GF-D8 (cell line): ENCODE measurements at regions not wholly inside any gene's neighbourhood (a gene's known extent, or its start where the extent isn't known, plus 50 kb on each side); places are given as distances from the start of the nearest gene placed in this dataset.

Experiments used
- DNase-seq: peaks from one replicate; lab custom pipeline; 2025; lab: John Stamatoyannopoulos, UW

- no peak for DNase-seq
Measured at GRCh38 chr2:230642966-230643365, 69.7 kb upstream of the CAB39 start.

DNA sequence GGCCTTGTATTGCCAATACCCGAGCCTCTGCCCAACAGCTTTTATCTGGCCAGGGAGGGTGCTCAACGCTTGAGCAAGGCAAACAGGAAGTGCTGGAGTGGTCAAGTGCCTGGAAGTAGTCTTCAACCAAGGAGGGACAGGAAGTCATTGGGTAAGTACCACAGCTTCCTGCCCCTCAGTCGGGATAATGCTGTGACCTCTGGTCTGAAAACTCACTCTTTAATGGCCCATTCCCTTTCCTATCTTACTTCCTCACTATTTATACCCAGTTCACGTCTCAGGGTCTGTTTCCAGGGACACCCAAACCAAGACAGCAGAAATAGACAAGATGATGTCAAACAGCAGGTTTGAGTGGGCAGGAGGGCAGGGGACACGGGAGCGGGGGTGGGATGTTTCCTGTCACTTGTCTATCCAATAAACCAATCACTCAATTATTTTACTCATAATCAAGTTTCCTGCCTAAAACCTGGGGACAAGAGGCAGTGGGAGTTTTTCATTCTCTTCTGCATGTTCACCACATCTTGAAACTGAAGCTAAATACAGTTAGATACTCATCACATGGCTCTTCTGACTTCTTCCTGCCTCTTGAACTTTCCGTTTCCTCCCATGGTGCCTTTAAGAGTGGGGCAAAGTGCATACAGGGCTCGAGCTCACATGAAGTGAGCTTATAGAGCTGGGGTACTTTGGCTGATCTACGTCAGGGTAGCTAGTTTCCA is 68.9 kb upstream of the CAB39 start:
- peak; percentile 94 for DNase-seq

DNA sequence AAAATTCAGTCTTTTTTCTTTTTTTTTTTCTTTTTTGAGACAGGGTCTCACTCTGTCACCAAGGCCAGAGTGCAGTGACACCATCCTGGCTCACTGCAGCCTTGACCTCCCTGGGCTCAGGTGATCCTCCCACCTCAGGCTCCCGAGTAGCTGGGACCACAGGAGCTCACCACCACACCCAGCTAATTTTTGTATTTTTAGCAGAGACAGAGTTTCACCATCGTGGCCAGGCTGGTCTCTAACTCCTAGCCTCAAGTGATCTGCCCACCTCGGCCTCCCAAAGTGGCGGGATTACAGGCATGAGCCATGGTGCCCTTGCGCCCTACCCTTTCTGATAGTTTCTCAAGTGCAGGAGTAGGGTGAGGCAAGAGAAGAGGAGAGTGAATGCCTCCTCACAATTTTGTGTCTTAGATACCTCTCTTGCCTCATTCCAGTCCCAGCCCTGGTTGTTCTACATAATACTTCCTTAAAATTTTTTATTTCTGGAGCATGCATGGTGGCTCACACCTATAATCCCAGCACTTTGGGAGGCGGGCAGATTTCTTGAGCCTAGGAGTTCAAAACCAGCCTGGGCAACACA is 68.2 kb upstream of the CAB39 start:
- DNase-seq, result peak; percentile 55

DNA sequence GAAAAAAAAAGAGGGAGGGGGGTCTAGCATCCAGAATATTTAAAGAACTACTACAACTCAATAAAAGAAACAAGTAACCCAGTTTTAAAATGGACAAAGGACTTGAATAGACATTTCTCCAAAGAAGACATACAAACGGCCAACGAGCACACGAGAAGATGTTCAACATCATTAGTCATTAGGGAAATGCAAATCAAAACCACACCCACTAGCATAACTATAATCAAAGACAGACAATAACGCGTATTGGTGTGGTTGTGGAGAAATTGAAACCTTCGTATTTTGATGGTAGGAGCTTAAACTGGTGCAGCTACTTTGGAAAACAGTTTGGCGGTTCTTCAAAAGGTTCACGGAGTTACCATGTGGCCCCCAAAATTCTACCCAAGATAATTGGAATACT is 64.3 kb upstream of the CAB39 start:
- no peak for DNase-seq

GRCh38 chr2:230650585-230651137 is 62.0 kb upstream of the CAB39 start:
- peak; percentile 78 for DNase-seq

GRCh38 chr2:230654057-230654456 is 58.6 kb upstream of the CAB39 start:
- DNase-seq, result no peak

- DNase-seq, result no peak
Measured at GRCh38 chr2:230657462-230657861, 55.2 kb upstream of the CAB39 start.

- no peak for DNase-seq
Measured at GRCh38 chr2:230657906-230658305, 54.7 kb upstream of the CAB39 start.

GRCh38 chr2:230658577-230658876 is 54.1 kb upstream of the CAB39 start:
- no peak for DNase-seq

DNA sequence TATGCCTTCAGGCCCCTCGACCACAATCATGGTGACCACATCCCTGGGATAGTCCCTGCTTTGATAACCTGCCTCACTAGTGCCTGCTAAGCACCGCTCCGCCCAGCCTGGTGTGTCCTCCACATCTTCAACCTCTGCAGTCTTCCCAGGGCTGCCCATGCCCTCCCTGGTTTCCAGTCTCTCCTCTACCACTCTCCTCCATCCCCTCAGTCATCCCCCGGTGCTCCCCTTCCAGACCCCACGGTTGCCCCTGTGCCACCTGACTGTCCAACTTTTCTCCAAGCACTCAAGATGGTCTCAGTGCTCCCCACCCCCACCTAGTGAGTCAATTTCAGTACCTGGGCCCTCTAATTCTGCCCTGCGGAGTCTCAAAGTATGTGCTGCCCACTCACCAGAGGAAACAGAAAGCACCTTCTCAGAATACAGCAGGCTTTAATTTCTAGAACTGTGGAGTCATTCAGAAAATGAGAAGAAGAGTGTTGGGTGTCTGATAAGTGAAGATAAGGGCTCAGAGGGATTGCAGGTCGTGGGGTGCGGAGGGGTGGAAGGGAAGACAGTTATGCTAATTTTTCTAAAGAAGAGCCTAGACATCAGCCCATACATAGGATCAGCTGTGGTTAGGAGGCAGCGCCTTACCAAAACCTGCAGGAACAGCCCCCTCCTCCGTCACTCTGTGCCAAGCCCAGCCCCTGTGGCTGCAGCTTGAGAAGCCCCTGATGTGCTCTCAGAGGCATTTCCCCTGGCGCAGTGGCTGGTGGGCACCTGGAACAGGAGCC is 53.6 kb upstream of the CAB39 start:
- peak; percentile 99 for DNase-seq

- peak; percentile 98 for DNase-seq
Measured at GRCh38 chr2:230660294-230661060, 52.2 kb upstream of the CAB39 start.

DNA sequence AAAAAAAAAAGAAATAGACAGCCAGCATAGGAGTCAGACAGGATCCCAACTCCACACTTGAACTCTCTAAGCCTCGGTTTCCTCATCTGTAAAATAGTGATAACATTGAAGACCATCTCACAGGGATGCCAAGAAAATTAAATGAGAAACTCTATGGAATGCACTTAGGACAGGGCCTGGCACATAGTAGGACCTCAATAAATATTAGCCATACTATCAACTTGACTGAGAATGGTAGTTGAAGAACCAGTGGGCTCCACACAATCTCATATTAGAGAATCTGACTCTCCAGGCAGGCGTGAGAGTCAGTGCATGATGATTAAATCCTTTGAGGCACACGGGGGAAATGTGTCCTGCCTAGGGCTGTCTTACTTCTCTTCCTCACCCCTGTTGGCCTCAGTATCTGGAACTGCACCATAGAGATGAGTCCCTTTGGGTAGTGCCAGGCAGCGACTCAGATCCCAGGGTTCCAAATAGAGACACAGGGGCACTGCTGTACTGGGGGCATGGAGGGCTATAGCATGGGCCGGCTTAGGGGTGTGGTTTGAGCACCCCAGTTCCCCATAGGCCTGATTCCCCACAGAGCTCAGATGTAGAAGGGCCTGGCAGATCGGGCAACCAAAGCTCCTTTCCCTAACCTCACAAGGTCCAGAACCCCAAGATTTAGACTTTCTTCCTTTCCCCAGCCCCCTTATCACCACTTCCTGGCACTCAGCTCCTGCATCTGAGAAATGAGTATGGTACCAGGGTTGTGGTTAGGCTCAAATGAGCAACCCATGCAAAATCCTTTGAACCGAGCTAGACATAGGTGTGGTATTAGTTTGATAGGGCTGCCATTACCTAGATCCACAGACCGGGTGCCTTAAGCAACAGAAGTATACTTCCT is 51.3 kb upstream of the CAB39 start:
- DNase-seq, result no peak
